Prostate gland (tissue), 2 donors: ENCODE measurements at regions not wholly inside any gene's neighbourhood (a gene's known extent, or its start where the extent isn't known, plus 50 kb on each side); places are given as distances from the start of the nearest gene placed in this dataset.

Experiments
- POLR2A ChIP-seq: fragments of 450-650 bp; IDR thresholded peaks from one replicate; pipeline ENCODE4 v1.6.1; 2016; ENCODE audit warnings: antibody characterized with exemption, mild to moderate bottlenecking
- TF ChIP-seq, protein P1 (sequence below), 4 experiments: fragments of 200-600 bp in 2 of 4; fragments of 450-650 bp in 2 of 4; sonication (generic) in 2 of 4; IDR thresholded peaks; 1 replicate in 3 of 4; 2 replicates in 1 of 4; pipeline ENCODE4 v1.5.1; 2016 to 2019; ENCODE audit warnings: antibody characterized with exemption in 4 of 4, mild to moderate bottlenecking in 2 of 4, moderate library complexity in 2 of 4

DNA sequence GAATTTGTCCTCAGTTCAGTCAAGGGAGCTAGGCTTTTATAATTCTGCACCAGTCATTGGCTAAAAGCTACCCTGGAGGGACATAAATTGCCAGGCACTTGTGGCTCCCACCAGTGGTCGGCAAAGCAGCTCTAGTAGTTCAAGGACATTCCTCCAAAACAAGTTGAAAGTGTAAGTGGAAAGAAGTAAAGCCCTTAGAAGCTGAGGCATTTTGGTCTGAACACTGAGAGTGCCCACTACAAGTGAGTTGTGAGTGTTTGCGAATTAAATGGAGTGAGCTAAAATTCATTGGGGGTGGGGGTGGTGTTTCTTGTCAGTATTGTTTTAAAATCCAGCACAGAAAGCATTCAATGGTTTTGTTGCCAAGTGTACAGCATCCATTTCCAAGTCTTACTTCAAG lies 879.9 kb upstream of the CDH2 start:
- no peak for TF ChIP-seq POLR2A
- TF ChIP-seq, protein P1, sequence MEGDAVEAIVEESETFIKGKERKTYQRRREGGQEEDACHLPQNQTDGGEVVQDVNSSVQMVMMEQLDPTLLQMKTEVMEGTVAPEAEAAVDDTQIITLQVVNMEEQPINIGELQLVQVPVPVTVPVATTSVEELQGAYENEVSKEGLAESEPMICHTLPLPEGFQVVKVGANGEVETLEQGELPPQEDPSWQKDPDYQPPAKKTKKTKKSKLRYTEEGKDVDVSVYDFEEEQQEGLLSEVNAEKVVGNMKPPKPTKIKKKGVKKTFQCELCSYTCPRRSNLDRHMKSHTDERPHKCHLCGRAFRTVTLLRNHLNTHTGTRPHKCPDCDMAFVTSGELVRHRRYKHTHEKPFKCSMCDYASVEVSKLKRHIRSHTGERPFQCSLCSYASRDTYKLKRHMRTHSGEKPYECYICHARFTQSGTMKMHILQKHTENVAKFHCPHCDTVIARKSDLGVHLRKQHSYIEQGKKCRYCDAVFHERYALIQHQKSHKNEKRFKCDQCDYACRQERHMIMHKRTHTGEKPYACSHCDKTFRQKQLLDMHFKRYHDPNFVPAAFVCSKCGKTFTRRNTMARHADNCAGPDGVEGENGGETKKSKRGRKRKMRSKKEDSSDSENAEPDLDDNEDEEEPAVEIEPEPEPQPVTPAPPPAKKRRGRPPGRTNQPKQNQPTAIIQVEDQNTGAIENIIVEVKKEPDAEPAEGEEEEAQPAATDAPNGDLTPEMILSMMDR (IDR thresholded peaks at IDR 0.05), result no peak
